Left ventricle myocardium inferior (tissue), 1 donor: ENCODE measurements at regions not wholly inside any gene's neighbourhood (a gene's known extent, or its start where the extent isn't known, plus 50 kb on each side); places are given as distances from the start of the nearest gene placed in this dataset.

Source experiments
- DNase-seq: peaks from one replicate; pipeline ENCODE4 v3.0.0-alpha.2; 2020
- H3K27ac ChIP-seq: fragments of 200-600 bp; replicated peaks from 2 replicates; pipeline ENCODE4 v1.8.0; 2021
- H3K27me3 ChIP-seq: fragments of 200-600 bp; 2 replicates; pipeline ENCODE4 v1.8.0; 2021; ENCODE audit warnings: low read depth
- H3K36me3 ChIP-seq: fragments of 200-600 bp; 2 replicates; pipeline ENCODE4 v1.8.0; 2021
- H3K4me1 ChIP-seq: fragments of 200-600 bp; 2 replicates; pipeline ENCODE4 v1.8.0; 2021
- H3K4me3 ChIP-seq: fragments of 200-600 bp; 2 replicates; pipeline ENCODE4 v1.8.0; 2021; ENCODE audit warnings: mild to moderate bottlenecking, moderate library complexity
- H3K9me3 ChIP-seq: fragments of 200-600 bp; replicated peaks from 2 replicates; pipeline ENCODE4 v1.8.0; 2021
- CTCF ChIP-seq: fragments of 200-600 bp; IDR thresholded peaks from 2 replicates; pipeline ENCODE4 v1.8.0; 2021; ENCODE audit warnings: antibody characterized with exemption, mild to moderate bottlenecking, borderline replicate concordance
- intact Hi-C: fragments of 100-400 bp; cut with micrococcal nuclease; formaldehyde crosslinking; loops from one replicate; pipeline ENCODE4 v1.11.0; 2022
- donor health status: DM: no; HTN: yes; CAD: no; lungs with severe emphysema.

DNA sequence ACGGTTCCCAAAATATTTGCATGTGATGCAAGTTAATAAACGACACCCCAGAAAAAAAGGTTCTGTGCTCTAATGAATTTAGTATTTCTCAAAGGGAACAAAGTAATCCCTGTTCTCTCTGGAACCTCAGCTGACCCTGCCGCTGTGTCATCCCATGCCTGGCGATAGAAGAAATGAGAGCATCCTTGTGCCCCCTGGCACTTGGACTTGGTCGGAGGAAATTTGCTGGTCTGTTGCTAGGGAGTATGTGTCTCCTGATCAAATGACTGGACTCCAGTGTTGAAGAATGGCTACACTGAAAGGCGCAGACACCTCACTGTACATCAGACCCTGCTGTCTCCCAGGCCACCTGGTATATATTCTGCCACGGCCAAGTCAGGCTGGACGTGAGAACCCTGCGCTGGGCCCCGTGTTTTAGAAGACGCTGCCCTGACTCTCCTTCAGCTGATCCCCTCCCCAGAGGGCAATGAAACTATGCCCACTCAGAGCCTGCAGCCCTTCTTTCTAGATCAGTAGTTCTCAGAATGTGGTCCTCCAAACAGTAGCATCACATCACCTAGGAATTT, 67.2 kb downstream of the THNSL1 start:
- no peaks in the 10 kb centered on the region for H3K27me3 ChIP-seq
- H3K9me3 ChIP-seq = no peaks in the 10 kb centered on the region
- H3K4me1 ChIP-seq = peaks cover 30% of the 10 kb centered on the region
- TF ChIP-seq CTCF = no peak
- intact Hi-C loops = no loop called here
- no peak overlapping the region for H3K27ac ChIP-seq
- DNase-seq = no peak
- no peaks in the 10 kb centered on the region for H3K36me3 ChIP-seq
- H3K4me3 ChIP-seq = no peak overlapping the region

- Histone ChIP-seq H3K9me3 (no peaks in the 10 kb centered on the region), H3K36me3 (no peaks in the 10 kb centered on the region), H3K27ac (no peak overlapping the region), H3K27me3 (no peaks in the 10 kb centered on the region), H3K4me1 (peaks cover 30% of the 10 kb centered on the region), H3K4me3 (no peak overlapping the region)
- no peak for TF ChIP-seq CTCF
- intact Hi-C loops = no loop called here
- DNase-seq = no peak
These were observed 68.0 kb downstream of the THNSL1 start for GRCh38 chr10:25084447-25084846.

- H3K9me3 ChIP-seq = peaks cover 59% of the 10 kb centered on the region
- H3K27me3 ChIP-seq = no peaks in the 10 kb centered on the region
- H3K4me3 ChIP-seq = no peak overlapping the region
- no peak for TF ChIP-seq CTCF
- no peaks in the 10 kb centered on the region for H3K36me3 ChIP-seq
- DNase-seq = no peak
- H3K27ac ChIP-seq = no peak overlapping the region
- H3K4me1 ChIP-seq = no peaks in the 10 kb centered on the region
- intact Hi-C loops = no loop called here
These were observed 78.2 kb downstream of the THNSL1 start for GRCh38 chr10:25094590-25094989.

- Histone ChIP-seq H3K4me3 (no peak overlapping the region), H3K4me1 (no peaks in the 10 kb centered on the region), H3K36me3 (no peaks in the 10 kb centered on the region), H3K27me3 (no peaks in the 10 kb centered on the region), H3K27ac (no peak overlapping the region), H3K9me3 (peaks cover 30% of the 10 kb centered on the region)
- intact Hi-C loops = no loop called here
- TF ChIP-seq CTCF = no peak
- no peak for DNase-seq
These were observed 77.0 kb upstream of the GPR158 start for GRCh38 chr10:25097669-25098411.

- TF ChIP-seq CTCF = no peak
- Histone ChIP-seq H3K4me1 (no peaks in the 10 kb centered on the region), H3K9me3 (peaks cover 7% of the 10 kb centered on the region), H3K27me3 (no peaks in the 10 kb centered on the region), H3K4me3 (no peak overlapping the region), H3K36me3 (no peaks in the 10 kb centered on the region), H3K27ac (no peak overlapping the region)
- no peak for DNase-seq
- intact Hi-C loops = no loop called here
These were observed 74.7 kb upstream of the GPR158 start for GRCh38 chr10:25100141-25100540.
